ENCODE measurements at regions not wholly inside any gene's neighbourhood (a gene's known extent, or its start where the extent isn't known, plus 50 kb on each side); places are given as distances from the start of the nearest gene placed in this dataset.

DNA sequence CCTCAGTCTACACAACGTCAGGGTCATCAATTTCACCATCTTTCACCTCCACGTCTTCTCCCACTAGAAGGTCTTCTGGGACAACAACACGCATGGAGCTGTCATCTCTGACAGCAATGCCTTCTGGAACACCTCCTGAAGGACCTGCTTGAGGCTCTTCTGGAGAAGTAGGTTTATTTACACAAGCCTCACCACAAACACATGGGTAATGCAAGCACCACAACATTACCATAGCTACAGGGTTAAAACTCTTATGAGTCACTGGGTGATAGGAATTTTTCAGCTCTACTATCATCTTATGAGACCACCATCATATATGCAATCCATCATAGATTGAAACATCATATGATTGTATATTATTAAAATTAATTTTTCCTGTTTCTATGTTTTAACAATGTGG lies 215.4 kb downstream of the CHD9NB start:
- TF ChIP-seq CBX1 (IDR thresholded peaks at IDR 0.05; ENCODE audit: low read depth) (no peak), POLR2AphosphoS5 (IDR thresholded peaks at IDR 0.05; ENCODE audit: low read depth, low read length) (no peak), ZFP1 (CRISPR knock-in tag; IDR thresholded peaks at IDR 0.05) (no peak), FOSL1 (CRISPR knock-in tag; IDR thresholded peaks at IDR 0.05; ENCODE audit: borderline replicate concordance) (no peak), EHMT2 (IDR thresholded peaks at IDR 0.05; ENCODE audit: borderline replicate concordance, low read depth, low read length) (no peak), ZBTB3 (CRISPR knock-in tag; IDR thresholded peaks at IDR 0.05; ENCODE audit: borderline replicate concordance, low read depth) (no peak)
- TF ChIP-seq, protein P1, sequence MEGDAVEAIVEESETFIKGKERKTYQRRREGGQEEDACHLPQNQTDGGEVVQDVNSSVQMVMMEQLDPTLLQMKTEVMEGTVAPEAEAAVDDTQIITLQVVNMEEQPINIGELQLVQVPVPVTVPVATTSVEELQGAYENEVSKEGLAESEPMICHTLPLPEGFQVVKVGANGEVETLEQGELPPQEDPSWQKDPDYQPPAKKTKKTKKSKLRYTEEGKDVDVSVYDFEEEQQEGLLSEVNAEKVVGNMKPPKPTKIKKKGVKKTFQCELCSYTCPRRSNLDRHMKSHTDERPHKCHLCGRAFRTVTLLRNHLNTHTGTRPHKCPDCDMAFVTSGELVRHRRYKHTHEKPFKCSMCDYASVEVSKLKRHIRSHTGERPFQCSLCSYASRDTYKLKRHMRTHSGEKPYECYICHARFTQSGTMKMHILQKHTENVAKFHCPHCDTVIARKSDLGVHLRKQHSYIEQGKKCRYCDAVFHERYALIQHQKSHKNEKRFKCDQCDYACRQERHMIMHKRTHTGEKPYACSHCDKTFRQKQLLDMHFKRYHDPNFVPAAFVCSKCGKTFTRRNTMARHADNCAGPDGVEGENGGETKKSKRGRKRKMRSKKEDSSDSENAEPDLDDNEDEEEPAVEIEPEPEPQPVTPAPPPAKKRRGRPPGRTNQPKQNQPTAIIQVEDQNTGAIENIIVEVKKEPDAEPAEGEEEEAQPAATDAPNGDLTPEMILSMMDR (CRISPR knock-in tag; IDR thresholded peaks at IDR 0.05), result no peak
